SU-DHL-6 (cell line): ENCODE measurements at regions not wholly inside any gene's neighbourhood (a gene's known extent, or its start where the extent isn't known, plus 50 kb on each side); places are given as distances from the start of the nearest gene placed in this dataset.

ENCODE experiments used
- CTCF ChIP-seq: fragments of 200-600 bp; sonication (generic); IDR thresholded peaks from one replicate; pipeline ENCODE4 v1.5.1; 2017; ENCODE audit warnings: antibody characterized with exemption, mild to moderate bottlenecking, low read length, moderate library complexity; ENCODE audit not compliant: insufficient read depth, poor library complexity, severe bottlenecking
- EZH2phosphoT487 ChIP-seq: fragments of 200-600 bp; sonication (generic), shearing (Covaris generic); conservative IDR thresholded peaks from 2 replicates; pipeline ENCODE4 v1.6.1; 2018; ENCODE audit warnings: mild to moderate bottlenecking, antibody characterized with exemption, low read length, moderate library complexity, mixed read lengths

GRCh38 chr16:14005335-14005734 is 65.8 kb upstream of the MRTFB start:
- TF ChIP-seq CTCF (no peak), EZH2phosphoT487 (no peak)
